ENCODE measurements at regions not wholly inside any gene's neighbourhood (a gene's known extent, or its start where the extent isn't known, plus 50 kb on each side); places are given as distances from the start of the nearest gene placed in this dataset.

DNA sequence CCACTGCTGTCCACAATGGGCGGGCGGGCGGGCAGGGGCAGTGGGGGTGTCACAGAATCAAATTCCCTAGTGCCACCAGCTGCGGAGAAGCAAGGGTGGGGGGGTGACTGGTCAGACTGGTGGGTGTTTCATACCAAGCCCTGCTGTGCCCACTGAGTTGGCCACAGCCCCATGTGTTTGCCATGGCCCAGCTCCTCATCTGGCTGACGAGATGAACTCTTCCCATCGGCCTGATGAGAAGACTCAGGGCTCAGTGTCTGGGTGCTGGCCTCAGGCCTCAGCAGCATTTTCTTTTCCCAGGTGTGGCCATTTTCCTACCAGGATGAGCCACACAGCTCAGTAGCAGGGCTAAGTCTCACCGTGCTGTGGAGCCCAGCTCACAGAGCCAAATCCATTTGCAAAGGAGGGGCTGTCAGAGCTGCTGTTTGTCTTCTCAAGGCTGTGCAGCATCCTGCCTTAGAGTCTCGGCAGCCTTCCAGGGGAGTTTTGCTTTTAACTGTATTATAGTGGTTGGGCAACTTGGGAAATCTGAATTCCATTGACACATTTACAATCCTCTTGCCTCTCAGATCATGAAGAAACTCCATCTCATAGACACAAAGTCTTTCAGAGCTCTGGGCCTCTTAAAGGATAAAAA lies 176.8 kb downstream of the ABHD5 start:
- DNase-seq = no peak

DNA sequence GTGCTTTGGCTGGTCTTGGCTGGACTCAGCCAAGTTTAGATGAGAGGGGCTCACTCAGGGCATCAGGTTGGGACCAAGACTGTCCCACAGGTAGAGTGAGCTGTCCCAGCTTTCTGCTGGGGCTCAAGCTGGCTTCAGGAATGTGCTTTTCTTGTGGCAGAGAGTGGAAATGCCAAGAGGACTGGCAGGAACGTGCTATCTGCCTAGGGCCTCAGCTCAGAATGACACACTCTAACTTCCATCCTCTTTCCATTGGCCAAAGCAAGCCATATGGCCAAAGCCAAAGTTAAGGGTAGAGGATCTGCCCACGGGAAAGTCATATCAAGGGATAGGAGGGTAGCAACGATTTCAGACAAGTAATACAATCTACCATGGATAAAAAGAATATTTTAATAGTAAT lies 178.8 kb downstream of the ABHD5 start:
- DNase-seq = no peak

DNA sequence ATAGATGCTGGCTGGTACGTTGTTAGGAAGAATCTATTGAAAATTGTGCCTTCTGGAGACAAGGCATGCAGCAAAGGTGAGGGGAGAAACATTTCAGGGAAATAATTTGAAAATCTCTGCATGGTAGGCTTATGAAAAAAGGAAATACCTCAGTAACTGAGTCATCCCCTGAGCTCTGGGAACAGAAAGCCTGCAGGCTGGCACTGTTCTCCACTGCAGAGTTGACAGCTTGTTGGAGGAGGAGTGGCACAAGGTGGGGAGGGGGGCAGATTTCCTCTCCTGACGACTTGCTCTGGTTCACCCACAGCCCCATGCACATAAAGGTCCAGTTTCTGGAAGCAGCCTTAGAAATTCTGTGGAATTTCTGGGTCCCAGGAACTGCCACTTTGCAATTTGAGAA lies 179.4 kb downstream of the ABHD5 start:
- no peak for DNase-seq

DNA sequence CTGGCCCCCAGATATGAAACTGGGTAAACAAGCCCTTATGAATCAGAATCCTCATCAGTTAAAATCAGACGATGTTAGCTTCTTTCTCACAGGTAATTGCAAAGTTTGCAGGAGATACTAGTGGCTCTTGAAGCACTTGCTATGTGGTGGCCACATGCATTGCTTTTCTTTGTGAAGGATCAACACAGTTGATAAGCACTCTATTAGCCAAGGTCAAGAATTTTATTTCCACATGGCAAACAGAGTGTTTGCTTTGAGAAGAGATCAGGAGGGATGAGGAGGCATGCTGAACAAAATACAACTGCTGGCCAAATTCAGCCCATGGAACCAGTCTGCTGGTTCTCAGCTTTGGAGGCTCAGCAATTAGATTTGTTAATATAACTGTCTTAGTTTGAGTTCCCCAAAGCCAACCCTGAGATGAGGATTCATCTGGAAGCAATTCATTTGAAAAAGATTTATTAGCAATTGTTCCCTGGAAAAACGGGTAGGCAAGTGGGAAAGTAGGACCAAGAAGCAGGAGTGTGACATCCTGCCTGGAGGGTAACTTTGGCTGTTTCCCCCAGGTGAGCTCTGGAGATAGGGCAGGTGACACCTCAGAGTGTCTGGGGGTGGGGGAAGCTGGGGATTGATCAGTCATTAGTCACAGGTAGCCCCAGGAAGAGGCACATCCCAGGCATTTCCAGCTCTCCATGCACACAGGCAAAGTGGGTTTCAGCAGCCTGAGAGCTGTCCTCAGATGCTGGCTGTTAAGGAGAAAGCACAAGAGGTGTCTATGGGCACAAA lies 180.3 kb downstream of the ABHD5 start:
- DNase-seq = no peak

DNA sequence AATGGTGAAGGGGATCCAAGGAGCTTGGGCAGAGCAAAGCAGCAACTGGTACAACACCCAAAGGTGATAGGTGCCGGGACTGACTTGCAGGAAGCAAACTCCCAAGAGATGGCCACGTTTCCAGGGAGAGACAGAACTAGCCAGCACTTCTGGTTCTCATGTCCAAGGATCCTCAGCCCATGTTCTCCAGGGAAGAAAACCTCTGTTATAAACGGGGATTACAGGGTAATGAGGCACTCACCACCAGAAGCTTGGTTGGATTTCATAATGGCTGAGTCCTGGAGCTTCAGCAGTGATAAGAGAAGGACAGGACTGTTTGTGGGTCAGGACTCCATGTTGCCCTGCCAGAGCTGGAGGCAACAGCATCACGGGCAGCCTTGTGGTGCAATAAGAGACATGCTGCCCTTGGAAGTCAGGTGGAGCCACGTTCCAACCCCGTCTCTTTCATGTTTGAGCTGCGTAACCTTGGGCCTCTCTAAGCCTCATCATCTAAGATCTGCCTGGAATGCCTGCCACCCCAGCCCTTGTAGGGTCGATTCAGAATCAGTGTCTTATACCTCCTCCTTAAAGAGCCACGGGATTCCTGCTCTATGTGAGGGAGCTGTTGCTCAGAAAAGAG lies 181.0 kb downstream of the ABHD5 start:
- no peak for DNase-seq

- peak; percentile 20 to 25 (median 23) for DNase-seq
These were observed 181.6 kb downstream of the ABHD5 start for GRCh38 chr3:43872301-43872700.

- no peak for DNase-seq
These were observed 182.2 kb downstream of the ABHD5 start for GRCh38 chr3:43872901-43873300.

GRCh38 chr3:43873723-43874122 lies 183.0 kb downstream of the ABHD5 start:
- no peak for DNase-seq

DNA sequence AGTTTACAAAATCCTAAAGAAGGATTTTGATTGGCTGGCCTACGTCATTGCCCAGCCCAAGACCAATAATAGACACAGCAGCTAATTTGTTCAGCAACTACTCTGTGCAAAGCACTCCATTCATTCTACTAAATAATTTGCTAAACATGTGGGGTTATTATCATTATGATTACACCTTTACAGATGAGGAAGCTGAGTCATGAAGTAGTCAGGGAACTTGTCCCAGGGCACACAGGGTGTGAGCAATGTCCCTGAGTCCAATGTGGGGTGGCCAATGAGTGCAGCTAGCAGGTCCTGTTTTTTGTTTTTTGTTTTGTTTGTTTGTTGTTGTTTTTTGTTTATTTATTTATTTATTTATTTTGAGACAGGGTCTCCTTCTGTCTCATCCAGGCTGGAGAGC lies 183.6 kb downstream of the ABHD5 start:
- DNase-seq = no peak

DNA sequence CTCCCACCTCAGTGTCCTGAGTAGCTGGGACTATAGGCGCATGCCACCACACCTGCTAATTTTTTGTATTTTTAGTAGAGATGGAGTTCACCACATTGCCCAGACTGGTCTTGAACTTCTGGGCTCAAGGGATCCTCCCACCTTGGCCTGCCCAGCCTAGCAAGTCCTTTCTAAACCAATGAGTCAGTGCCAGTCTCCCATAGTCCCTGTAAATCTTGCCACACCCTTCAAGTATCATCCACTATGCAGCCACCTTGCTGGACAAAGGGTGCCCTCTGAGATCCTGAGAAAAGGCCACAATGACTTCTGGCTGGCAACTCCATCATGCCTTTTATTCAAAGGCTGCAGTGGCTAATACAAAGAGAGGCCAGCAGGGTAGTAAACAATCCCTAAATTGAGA lies 184.0 kb downstream of the ABHD5 start:
- DNase-seq = no peak

GRCh38 chr3:43876648-43877047 lies 185.9 kb downstream of the ABHD5 start:
- no peak for DNase-seq

DNA sequence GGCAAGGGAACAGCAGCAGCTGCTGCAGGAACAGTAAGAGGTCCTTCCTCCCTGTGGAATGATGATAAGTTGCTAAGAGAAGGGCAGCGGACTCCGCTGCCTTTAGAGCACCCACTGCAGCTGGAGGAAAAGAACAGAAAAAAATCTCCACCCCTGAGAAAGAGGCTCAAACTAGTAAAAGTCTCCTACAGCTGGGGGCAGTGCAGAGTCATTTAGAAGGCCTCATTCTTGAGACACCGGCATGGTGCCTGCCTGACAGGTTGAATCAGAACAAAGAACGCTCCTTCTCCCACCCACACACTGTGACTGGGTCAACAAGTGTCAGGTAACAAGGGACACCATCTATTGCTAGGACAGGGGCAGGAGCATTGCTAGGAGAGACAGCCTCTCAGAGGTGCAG lies 188.4 kb downstream of the ABHD5 start:
- DNase-seq = peak in 2 of 3 donors; percentile 22 to 31

DNA sequence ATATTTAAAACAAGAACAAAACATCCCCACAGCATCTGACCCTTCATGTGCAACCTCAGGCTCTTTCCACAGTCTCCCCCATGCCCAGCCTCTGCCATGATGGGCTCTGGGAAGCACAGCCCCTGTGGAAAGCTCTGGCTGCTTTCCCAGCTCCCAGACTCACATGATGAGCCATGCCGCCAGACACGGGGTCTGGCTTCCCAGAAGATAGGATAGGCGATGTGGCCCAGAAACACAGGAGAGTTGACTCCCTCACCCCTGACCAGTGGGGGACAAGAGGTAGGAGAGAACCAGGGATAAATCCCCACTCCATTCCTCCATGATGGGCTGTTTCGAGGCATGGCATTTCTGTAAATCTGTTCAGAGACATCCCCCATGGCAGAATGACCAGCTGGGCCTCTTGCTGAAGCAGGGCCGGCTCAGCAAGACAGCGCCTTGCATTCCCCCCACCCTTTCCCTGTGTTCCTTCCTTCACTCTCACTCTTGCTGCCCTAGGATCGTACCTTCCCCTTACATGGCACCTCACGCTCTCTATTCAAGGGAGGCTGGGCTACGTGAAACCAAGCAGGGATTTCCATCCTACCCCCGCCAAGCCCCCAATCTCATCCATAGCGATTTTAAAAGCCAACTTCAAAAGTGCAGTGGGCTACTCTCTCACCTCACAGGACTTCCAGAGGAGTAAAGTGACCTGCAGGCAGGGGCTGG lies 192.4 kb downstream of the ABHD5 start:
- no peak for DNase-seq

- no peak for DNase-seq
These were observed 193.1 kb downstream of the ABHD5 start for GRCh38 chr3:43883729-43884396.

- no peak for DNase-seq
These were observed 193.8 kb downstream of the ABHD5 start for GRCh38 chr3:43884581-43884980.

- no peak for DNase-seq
These were observed 195.3 kb downstream of the ABHD5 start for GRCh38 chr3:43885908-43886618.

DNA sequence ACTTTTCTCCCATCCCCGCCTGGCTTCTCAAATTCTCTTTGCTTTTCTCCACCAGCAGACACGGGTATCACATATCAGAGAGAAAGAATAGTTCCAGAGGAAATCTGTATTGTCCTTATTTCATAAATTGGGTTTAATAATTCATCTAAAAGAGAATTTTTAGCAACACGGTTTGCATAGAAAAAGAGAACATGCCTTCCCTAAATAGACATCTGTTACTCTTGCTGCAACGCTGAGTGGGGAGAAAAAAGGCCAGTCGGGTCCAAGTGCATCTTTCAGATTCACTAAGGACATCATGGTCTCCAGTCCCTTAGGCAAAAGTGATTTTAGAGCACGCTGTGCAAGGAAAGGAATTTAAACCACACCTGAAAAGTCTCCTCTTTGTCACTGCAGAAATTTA lies 201.3 kb downstream of the ABHD5 start:
- no peak for DNase-seq

GRCh38 chr3:43892526-43892925 lies 201.8 kb downstream of the ABHD5 start:
- peak in 2 of 3 donors; percentile 11 to 31 for DNase-seq

DNA sequence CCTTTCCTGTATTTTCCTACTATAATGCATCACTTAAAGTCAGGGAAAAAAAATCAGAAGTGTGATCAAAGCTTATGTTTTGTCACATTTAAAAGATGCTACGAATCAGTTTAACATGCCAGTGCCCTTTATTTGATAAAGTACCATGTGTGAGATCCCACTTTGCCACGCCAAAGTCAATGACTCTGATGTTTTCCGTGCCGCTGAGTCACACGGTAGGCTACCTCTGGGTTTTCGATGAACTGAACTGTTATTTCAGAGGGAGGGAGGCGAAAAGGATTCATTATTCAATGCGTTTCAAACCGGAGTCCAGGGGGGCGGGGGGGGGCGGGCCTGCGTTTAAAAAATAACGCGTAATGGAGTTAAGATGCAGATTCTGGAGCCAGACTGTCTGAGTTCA lies 203.0 kb downstream of the ABHD5 start:
- peak in 1 of 3 donors; percentile 13 for DNase-seq

GRCh38 chr3:43894176-43895049 lies 203.7 kb downstream of the ABHD5 start:
- peak; percentile 45 to 60 (median 45) for DNase-seq

DNA sequence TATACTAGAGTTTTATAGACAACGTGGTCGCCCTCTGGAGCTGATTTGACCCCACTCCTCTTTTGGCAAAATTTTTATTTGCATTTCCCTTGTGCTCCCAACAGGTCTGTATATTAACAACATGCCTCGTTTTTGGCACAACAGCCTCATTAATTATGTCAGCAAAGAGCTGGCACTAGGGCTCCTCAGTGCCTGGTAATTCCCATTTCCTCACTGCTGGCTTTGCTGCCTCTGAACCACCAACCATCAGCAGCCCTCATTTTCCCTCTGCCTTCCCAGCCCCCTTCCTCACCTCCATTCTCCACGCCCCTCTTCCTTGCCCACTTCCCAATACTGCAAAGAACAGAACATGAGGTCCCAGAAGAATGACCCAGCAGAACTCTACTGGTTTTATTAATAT lies 204.8 kb downstream of the ABHD5 start:
- DNase-seq = no peak
